WTC11 (cell line): ENCODE measurements at regions not wholly inside any gene's neighbourhood (a gene's known extent, or its start where the extent isn't known, plus 50 kb on each side); places are given as distances from the start of the nearest gene placed in this dataset.
A peak's percentile ranks its signal among the peaks of the same experiment; 100 is the strongest.

Experiments
- ATAC-seq: fragments of 200-7000 bp; cut with Tn5 transposase; 2 replicates; pipeline ENCODE4 v1.10.0; 2021; ENCODE audit warnings: mild to moderate bottlenecking, moderate library complexity
- CTCF ChIA-PET: fragments of 300-600 bp; sonication (Branson Sonifier 250); formaldehyde crosslinking; loops from one replicate; lab custom pipeline; 2021; ENCODE audit warnings: antibody characterized with exemption; lab: Charles Lee
- POLR2A ChIA-PET: fragments of 350-600 bp; sonication (Branson Sonifier 250); formaldehyde crosslinking; loops from one replicate; lab custom pipeline; 2021; ENCODE audit warnings: antibody characterized with exemption; lab: Charles Lee
- DNase-seq: peaks from one replicate; pipeline ENCODE4 v3.0.0; 2021; ENCODE audit warnings: low spot score
- H3K27ac Mint-ChIP-seq: 2 replicates; pipeline ENCODE4 v1.8.0; 2021; ENCODE audit warnings: mixed read lengths
- H3K27me3 Mint-ChIP-seq: 2 replicates; pipeline ENCODE4 v1.8.0; 2021; ENCODE audit warnings: low read depth, mild to moderate bottlenecking, moderate library complexity, mixed read lengths
- H3K36me3 Mint-ChIP-seq: 2 replicates; pipeline ENCODE4 v1.8.0; 2021; ENCODE audit warnings: mixed read lengths
- H3K4me1 Mint-ChIP-seq: 2 replicates; pipeline ENCODE4 v1.8.0; 2022; ENCODE audit warnings: mixed read lengths
- H3K4me3 Mint-ChIP-seq: 2 replicates; pipeline ENCODE4 v1.8.0; 2021; ENCODE audit warnings: mild to moderate bottlenecking, moderate library complexity, mixed read lengths
- H3K9me3 Mint-ChIP-seq: 2 replicates; pipeline ENCODE4 v1.8.0; 2021; ENCODE audit warnings: mixed read lengths
- ELF4 ChIP-seq: sonication (generic); formaldehyde crosslinking; IDR thresholded peaks from 2 replicates; pipeline ENCODE4 v1.8.1; 2022; ENCODE audit warnings: low read depth, mild to moderate bottlenecking, moderate library complexity, missing genetic modification reagents
- ESRRA ChIP-seq: sonication (generic); formaldehyde crosslinking; IDR thresholded peaks from 2 replicates; pipeline ENCODE4 v1.8.1; 2022; ENCODE audit warnings: mild to moderate bottlenecking, missing genetic modification reagents, borderline replicate concordance
- ETV6 ChIP-seq: sonication (generic); formaldehyde crosslinking; IDR thresholded peaks from 2 replicates; pipeline ENCODE4 v1.8.1; 2022; ENCODE audit warnings: mild to moderate bottlenecking, missing genetic modification reagents
- FOXJ3 ChIP-seq: sonication (generic); formaldehyde crosslinking; IDR thresholded peaks from 2 replicates; pipeline ENCODE4 v1.9.0; 2021; ENCODE audit warnings: missing genetic modification reagents, mild to moderate bottlenecking, borderline replicate concordance
- GTF2I ChIP-seq: fragments of 250-450 bp; sonication (Bioruptor Pico); conservative IDR thresholded peaks from 2 replicates; pipeline ENCODE4 v1.4.0; 2021; ENCODE audit warnings: mild to moderate bottlenecking
- HMGA2 ChIP-seq: fragments of 250-450 bp; sonication (Bioruptor Pico); IDR thresholded peaks from 2 replicates; pipeline ENCODE4 v1.4.0; 2021; ENCODE audit warnings: mild to moderate bottlenecking, moderate library complexity
- NFYB ChIP-seq: sonication (generic); formaldehyde crosslinking; conservative IDR thresholded peaks from 2 replicates; pipeline ENCODE4 v1.8.0; 2022; ENCODE audit warnings: low read depth, missing genetic modification reagents
- NR2C2 ChIP-seq: sonication (generic); formaldehyde crosslinking; IDR thresholded peaks from 2 replicates; pipeline ENCODE4 v1.8.0; 2022; ENCODE audit warnings: mild to moderate bottlenecking, missing genetic modification reagents
- OVOL2 ChIP-seq: fragments of 250-450 bp; sonication (Bioruptor Pico); IDR thresholded peaks from 2 replicates; pipeline ENCODE4 v1.9.0; 2021; ENCODE audit warnings: mild to moderate bottlenecking, borderline replicate concordance
- SOX15 ChIP-seq: fragments of 250-450 bp; sonication (Bioruptor Pico); IDR thresholded peaks from 2 replicates; pipeline ENCODE4 v1.9.0; 2021; ENCODE audit warnings: mild to moderate bottlenecking
- TEAD4 ChIP-seq: sonication (generic); formaldehyde crosslinking; IDR thresholded peaks from 2 replicates; pipeline ENCODE4 v1.8.0; 2022; ENCODE audit warnings: mild to moderate bottlenecking, missing genetic modification reagents
- ZNF219 ChIP-seq: sonication (generic); formaldehyde crosslinking; IDR thresholded peaks from 2 replicates; pipeline ENCODE4 v1.8.0; 2023; ENCODE audit warnings: missing genetic modification reagents, mild to moderate bottlenecking, borderline replicate concordance
- TF ChIP-seq, protein P1 (sequence below): sonication (generic); formaldehyde crosslinking; conservative IDR thresholded peaks from 2 replicates; pipeline ENCODE4 v1.8.1; 2023; ENCODE audit warnings: mild to moderate bottlenecking, low read depth, missing genetic modification reagents, moderate library complexity
- TF ChIP-seq, protein P2 (sequence below): sonication (generic); formaldehyde crosslinking; IDR thresholded peaks from 2 replicates; pipeline ENCODE4 v1.8.1; 2023; ENCODE audit warnings: mild to moderate bottlenecking, missing genetic modification reagents
- TF ChIP-seq, protein P3 (sequence below): sonication (generic); formaldehyde crosslinking; IDR thresholded peaks from 2 replicates; pipeline ENCODE4 v1.8.0; 2022; ENCODE audit warnings: mild to moderate bottlenecking, missing genetic modification reagents
- TF ChIP-seq, protein P4 (sequence below): sonication (generic); formaldehyde crosslinking; IDR thresholded peaks from 2 replicates; pipeline ENCODE4 v1.8.1; 2022; ENCODE audit warnings: low read depth, mild to moderate bottlenecking, moderate library complexity, missing genetic modification reagents, borderline replicate concordance

DNA sequence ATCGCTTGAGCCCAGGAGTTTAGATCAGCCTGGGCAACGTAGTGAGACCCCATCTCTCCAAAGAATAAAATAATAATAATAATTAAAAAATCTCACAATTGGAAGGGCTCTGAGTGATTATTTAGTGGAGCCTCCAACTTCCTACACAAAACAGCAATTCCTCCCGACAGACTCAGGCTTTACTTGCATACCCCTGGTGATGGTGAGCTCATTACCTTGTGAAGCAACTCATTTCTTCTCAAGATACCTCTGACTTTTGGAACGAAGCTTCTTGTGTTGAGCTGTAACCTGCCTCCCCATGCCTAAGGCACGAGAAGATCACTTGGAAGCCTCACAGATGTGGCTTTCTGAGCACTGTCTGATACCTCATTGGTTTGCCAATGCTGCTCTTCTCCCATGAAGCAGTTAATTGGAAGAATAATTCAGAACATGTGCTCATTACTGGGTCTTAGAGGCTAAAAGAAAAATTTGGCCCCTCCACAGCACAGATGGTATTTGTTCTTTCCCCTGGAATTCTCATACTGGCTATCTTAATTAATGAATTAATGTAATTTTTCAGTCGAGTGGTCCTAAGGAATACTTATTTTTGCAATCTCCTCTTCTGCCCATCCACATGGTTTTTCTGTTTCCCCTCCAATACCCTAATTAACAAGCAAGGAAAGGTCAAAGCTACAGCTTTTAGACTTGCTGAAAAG, 769.0 kb downstream of the TYW1 start:
- Mint-ChIP-seq H3K4me3 (no peak overlapping the region), H3K27me3 (no peaks in the 10 kb centered on the region), H3K36me3 (no peaks in the 10 kb centered on the region), H3K4me1 (no peaks in the 10 kb centered on the region), H3K27ac (no peak overlapping the region), H3K9me3 (peaks cover 9% of the 10 kb centered on the region)
- TF ChIP-seq, protein P1, sequence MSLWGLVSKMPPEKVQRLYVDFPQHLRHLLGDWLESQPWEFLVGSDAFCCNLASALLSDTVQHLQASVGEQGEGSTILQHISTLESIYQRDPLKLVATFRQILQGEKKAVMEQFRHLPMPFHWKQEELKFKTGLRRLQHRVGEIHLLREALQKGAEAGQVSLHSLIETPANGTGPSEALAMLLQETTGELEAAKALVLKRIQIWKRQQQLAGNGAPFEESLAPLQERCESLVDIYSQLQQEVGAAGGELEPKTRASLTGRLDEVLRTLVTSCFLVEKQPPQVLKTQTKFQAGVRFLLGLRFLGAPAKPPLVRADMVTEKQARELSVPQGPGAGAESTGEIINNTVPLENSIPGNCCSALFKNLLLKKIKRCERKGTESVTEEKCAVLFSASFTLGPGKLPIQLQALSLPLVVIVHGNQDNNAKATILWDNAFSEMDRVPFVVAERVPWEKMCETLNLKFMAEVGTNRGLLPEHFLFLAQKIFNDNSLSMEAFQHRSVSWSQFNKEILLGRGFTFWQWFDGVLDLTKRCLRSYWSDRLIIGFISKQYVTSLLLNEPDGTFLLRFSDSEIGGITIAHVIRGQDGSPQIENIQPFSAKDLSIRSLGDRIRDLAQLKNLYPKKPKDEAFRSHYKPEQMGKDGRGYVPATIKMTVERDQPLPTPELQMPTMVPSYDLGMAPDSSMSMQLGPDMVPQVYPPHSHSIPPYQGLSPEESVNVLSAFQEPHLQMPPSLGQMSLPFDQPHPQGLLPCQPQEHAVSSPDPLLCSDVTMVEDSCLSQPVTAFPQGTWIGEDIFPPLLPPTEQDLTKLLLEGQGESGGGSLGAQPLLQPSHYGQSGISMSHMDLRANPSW (CRISPR knock-in tag): no peak
- TF ChIP-seq, protein P2, sequence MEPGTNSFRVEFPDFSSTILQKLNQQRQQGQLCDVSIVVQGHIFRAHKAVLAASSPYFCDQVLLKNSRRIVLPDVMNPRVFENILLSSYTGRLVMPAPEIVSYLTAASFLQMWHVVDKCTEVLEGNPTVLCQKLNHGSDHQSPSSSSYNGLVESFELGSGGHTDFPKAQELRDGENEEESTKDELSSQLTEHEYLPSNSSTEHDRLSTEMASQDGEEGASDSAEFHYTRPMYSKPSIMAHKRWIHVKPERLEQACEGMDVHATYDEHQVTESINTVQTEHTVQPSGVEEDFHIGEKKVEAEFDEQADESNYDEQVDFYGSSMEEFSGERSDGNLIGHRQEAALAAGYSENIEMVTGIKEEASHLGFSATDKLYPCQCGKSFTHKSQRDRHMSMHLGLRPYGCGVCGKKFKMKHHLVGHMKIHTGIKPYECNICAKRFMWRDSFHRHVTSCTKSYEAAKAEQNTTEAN (CRISPR knock-in tag): no peak
- TF ChIP-seq FOXJ3 (CRISPR knock-in tag) (no peak), OVOL2 (CRISPR knock-in tag) (no peak), GTF2I (0 out of 2 replicates have a peak, but pooled peaks have one; percentile 61)
- TF ChIP-seq, protein P3, sequence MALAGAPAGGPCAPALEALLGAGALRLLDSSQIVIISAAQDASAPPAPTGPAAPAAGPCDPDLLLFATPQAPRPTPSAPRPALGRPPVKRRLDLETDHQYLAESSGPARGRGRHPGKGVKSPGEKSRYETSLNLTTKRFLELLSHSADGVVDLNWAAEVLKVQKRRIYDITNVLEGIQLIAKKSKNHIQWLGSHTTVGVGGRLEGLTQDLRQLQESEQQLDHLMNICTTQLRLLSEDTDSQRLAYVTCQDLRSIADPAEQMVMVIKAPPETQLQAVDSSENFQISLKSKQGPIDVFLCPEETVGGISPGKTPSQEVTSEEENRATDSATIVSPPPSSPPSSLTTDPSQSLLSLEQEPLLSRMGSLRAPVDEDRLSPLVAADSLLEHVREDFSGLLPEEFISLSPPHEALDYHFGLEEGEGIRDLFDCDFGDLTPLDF (CRISPR knock-in tag): no peak
- ChIA-PET CTCF (no interaction called here), POLR2A (no interaction called here)
- DNase-seq (no peak), ATAC-seq (no peak)

DNA sequence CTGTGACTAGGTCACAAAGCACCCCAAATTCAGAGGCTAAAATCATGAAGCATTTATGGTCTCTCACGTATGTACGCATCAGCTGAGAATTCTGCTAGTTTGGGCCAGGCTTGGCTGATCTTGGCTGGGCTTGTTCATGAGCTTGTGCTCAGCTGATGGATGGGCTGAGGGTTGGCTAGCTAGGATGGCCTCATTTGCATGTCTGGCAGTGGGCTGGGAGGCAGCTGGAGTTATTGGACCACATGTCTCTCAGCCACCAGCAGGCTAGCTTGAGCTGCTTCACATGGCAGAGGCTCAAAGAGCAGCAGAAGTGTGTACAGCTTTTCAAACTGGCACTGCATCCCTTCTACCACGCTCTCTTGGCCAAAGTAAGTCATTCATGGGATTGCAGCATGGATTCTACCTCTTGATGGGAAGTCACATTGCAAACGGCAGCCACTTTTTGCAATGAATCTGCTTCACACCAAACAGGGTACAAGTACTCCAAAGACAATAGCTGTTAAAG, 770.3 kb downstream of the TYW1 start:
- no peak for ATAC-seq
- Mint-ChIP-seq H3K9me3 (peaks cover 7% of the 10 kb centered on the region), H3K27me3 (no peaks in the 10 kb centered on the region), H3K4me3 (no peak overlapping the region), H3K27ac (no peak overlapping the region), H3K36me3 (no peaks in the 10 kb centered on the region), H3K4me1 (no peaks in the 10 kb centered on the region)
- DNase-seq: no peak
- CTCF ChIA-PET: interaction anchor here (1.3 to 1.7 kb wide), 2 partner anchors 140 to 389 kb away, joined by 3 read pairs; no protein-coding TSS in a partner anchor
- POLR2A ChIA-PET: no interaction called here
- no peak for TF ChIP-seq HMGA2 (CRISPR knock-in tag)
- TF ChIP-seq ESRRA (CRISPR knock-in tag): no peak
- no peak for TF ChIP-seq NFYB (CRISPR knock-in tag)
- TF ChIP-seq, protein P1 (CRISPR knock-in tag): no peak
- TF ChIP-seq ETV6 (CRISPR knock-in tag): no peak
- TF ChIP-seq SOX15 (CRISPR knock-in tag): no peak
- no peak for TF ChIP-seq NR2C2 (CRISPR knock-in tag)
- no peak for TF ChIP-seq ZNF219 (CRISPR knock-in tag)
- no peak for TF ChIP-seq TEAD4 (CRISPR knock-in tag)
- TF ChIP-seq, protein P4, sequence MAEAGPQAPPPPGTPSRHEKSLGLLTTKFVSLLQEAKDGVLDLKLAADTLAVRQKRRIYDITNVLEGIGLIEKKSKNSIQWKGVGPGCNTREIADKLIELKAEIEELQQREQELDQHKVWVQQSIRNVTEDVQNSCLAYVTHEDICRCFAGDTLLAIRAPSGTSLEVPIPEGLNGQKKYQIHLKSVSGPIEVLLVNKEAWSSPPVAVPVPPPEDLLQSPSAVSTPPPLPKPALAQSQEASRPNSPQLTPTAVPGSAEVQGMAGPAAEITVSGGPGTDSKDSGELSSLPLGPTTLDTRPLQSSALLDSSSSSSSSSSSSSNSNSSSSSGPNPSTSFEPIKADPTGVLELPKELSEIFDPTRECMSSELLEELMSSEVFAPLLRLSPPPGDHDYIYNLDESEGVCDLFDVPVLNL (CRISPR knock-in tag): no peak
- no peak for TF ChIP-seq ELF4
